SKM-1 (cell line): ENCODE measurements at regions not wholly inside any gene's neighbourhood (a gene's known extent, or its start where the extent isn't known, plus 50 kb on each side); places are given as distances from the start of the nearest gene placed in this dataset.

Experiments
- DNase-seq: peaks from one replicate; lab custom pipeline; 2025; ENCODE audit not compliant: unreplicated experiment; lab: John Stamatoyannopoulos, UW

- no peak for DNase-seq
Observed at GRCh38 chr14:80146941-80147340, 64.4 kb downstream of the DIO2 start.

GRCh38 chr14:80136358-80136757 is 74.9 kb downstream of the DIO2 start:
- no peak for DNase-seq

DNA sequence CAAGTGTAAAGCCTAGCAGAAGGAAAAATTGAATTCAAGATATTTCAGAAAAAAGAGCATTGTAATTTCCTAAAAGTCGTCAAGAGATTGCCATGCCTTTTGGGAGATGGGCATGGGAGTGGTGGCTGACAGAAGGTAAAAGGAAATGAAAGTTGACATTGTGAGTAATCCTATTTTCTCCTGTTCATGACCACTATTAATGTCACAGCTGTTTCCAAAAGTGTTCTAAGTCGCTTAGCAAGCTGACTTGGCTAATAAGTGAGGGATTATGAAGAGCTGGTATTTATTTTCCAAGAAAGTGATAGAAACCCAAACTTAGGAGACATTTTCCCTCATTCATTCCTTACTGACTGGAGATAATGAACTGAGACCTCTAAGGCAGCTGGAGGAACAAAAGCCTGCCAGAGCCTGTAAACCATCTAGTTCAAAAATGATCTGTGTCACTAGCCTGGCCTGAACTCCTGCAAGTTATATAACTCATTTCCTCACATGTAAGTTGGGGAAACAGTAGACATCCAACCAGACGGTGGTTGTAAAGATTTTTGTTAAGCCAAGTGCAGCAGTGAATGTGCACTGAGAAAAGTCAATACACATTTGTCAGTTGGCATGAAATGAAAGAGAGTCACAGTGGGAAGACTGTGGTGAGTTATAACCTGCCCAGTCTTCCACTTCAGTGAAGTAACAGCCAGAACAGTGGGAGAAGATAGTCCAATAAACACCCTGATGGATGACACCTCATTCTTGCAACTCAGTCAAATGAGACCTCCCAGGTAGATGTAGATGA is 75.8 kb downstream of the DIO2 start:
- DNase-seq, result no peak

DNA sequence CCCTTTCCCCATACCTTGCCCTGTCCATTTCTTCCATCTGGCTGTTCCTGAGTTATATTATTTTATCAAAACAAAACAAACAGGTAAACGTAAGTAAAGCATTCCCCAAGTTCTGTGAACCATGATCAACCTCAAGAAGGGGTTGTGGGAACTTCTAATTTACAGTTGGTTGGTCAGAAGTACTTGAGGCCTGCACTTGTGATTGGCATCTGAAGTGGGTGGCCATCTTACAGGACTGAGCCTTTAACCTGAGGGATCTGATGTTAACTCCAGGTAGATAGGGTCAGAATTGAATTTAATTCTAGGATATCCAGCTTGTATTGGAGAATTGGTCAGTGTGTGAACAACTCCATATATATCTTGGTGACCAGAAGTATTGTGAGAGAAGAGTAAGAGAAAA is 77.0 kb downstream of the DIO2 start:
- DNase-seq, result no peak

DNA sequence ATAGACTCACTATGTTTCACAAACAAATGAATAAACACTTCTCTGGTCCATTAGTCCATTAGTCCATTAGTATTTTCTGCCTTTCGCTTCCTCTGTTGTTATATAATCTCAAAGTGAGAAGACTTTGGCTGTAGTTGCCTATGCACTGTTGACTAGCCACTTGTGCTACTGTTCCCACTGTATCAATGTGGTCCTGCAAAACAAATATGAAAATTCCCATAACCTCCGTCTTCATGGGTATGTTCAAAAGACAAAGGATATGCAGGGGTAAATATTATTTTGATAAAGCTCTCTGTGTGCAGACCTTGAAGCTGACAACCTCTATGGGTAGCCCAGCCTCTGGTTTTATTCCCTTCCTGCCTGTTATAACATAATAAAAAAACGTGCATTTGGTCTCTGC is 77.8 kb downstream of the DIO2 start:
- DNase-seq, result no peak

GRCh38 chr14:80127466-80127865 is 83.8 kb downstream of the DIO2 start:
- no peak for DNase-seq

GRCh38 chr14:80124794-80125193 is 86.5 kb downstream of the DIO2 start:
- DNase-seq, result no peak

DNA sequence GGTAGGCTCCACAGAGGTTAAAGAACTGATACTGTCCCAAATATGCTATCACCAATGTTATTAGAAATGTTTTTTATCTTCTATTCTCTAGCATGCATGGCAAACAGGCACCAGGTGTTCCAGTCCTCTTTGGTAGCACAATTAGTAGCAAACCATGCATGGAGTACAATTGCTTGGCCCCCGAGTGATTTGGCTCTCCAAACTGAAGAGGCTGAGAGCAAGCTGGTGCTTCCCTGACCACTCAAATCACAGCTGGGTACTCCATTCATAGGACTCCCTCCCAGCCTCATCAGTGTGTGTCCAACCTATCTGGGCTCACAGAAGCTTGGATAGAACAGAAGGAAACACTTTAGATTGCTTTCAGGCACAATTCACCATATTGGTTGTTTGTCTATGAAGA is 93.4 kb downstream of the DIO2 start:
- no peak for DNase-seq

DNA sequence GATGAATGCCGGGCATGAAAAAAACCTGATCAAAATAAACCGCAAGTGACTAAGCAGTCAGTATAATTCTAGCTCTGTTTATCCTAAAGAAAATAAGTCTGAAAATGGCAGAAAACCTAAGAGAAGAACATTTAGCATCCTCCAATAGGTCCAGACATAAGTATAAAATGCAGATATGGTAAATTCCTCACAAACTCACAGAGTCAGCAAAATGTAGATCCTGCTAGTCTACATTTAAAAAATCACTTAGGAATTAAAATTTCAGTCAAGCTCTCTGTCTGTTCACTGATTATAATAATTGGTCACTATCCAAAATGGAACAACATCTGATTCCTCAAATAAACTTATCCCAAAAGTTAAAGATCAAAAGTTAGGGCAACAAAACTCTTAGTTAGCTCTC is 95.1 kb downstream of the DIO2 start:
- DNase-seq, result no peak

GRCh38 chr14:80110721-80111120 is 100.6 kb downstream of the DIO2 start:
- DNase-seq, result no peak

DNA sequence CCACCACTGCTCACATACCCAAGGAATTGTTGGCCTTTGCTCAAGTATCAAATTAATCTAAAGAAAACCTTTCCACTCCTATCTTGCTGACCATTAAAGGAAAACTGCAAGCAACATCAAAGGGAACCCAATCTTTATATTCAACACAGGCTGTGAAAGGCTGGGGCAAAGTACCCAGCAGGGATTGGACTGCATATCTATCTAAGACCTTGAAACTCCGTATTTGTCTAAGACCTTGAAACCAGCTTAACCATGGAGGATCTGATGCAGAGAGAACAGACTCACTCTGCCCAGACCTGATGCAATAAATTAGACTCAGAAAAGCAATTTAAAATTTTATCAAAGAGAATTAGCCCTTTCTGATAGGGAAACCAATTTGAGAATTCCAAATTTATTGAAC is 102.2 kb downstream of the DIO2 start:
- no peak for DNase-seq

DNA sequence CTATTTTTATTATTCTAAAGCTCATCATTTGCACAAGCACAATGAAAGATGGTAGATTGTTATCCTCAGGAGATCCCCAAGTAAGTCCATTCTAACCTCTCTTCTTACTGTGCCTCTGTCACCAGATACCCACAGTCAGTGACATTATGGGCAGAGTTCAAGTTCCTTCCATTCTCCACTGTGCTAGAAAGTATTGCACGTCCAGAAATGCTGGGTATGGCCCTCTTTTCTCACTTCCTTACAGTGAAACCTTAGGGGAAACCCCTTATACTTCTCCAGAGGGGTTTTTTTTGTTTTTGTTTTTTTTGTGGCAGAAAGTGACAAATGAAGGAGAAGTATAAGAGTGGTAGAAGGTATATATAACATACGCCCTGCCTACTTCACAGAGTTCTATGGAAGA is 102.9 kb downstream of the DIO2 start:
- no peak for DNase-seq

DNA sequence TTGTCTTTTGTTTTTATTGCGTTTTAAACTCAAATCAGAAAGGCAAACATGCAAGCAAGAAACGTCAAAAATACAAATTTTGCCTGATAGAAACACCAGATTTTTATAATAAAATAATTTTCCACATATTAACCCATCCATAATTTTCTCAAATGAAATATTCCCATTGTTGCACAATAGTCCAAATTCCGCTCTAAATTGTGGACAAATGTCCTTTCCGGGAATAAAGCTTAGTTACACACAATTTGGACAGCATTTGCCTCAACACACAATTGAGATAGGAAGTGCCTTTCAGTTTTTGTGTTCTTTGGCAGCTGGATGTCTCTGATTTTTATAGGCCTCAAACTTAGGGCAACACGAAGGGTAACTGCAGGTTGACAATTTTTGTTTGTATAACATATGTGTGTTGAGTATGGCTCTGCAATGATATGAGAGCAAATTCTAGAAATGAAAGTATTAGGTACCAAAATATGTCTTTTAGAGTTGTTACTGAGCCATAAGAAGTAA is 105.8 kb downstream of the DIO2 start:
- DNase-seq, result no peak

GRCh38 chr14:80101835-80102234 is 109.5 kb downstream of the DIO2 start:
- DNase-seq, result no peak

GRCh38 chr14:80100681-80101080 is 110.6 kb downstream of the DIO2 start:
- no peak for DNase-seq

DNA sequence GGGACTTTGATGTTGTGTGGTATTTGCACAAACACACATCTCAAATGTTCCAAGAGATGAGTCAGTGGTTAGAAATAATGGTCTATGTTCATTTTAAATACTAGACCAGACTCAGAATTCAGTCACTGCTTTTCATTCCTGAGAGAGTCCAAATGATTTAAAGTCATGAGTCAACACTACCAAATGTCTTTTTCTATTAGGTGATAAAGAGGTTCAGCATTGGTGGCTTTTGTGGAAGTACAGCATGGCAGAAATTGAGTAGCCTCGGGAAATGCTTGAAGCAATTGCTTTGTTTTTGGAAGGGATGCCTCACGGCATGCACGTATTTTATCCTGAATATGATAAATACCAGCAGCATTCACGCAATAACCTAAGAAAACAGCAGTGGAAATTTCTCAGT is 115.7 kb downstream of the DIO2 start:
- DNase-seq, result no peak

DNA sequence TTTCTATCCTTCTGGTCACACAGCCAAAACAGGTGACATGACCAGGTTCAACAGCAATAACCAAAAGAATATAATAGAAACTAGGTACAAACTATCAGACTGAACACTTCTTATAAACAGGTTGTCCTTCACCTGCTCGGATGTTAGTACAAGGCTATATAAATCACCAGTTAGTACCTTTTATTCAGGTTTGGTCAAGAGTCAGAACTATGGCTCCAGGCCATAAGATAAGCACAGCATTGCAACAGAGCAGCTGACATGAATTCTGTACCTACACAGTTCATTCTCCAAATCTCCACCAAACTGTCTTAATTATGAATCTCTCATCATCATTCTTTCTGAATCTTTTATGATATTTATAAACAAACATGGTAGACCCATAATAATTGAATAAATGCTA is 123.9 kb downstream of the DIO2 start:
- DNase-seq, result no peak

- no peak for DNase-seq
Observed at GRCh38 chr14:80084196-80084595, 127.1 kb downstream of the DIO2 start.

GRCh38 chr14:80080601-80081000 is 130.7 kb downstream of the DIO2 start:
- DNase-seq, result no peak

- no peak for DNase-seq
Observed at GRCh38 chr14:80078501-80078900, 132.8 kb downstream of the DIO2 start.

DNA sequence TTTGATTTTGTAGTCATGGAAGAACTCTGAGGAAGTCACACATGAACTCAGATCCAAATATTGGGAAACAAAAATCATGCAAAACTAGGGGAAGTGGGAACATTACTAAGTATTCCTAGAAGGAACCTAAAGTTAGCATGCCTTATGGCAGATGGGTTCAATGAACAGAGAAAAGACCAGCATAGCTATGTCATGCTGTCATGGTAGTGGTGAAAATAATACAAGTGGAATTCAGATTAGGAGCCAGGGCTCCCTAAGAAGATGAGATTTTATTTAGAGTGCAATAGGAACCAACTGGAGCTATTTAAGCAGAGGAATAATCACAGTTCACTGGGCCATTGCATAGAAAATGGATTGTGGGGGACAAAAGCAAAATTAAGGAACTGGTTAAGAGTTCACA is 134.0 kb downstream of the DIO2 start:
- no peak for DNase-seq

DNA sequence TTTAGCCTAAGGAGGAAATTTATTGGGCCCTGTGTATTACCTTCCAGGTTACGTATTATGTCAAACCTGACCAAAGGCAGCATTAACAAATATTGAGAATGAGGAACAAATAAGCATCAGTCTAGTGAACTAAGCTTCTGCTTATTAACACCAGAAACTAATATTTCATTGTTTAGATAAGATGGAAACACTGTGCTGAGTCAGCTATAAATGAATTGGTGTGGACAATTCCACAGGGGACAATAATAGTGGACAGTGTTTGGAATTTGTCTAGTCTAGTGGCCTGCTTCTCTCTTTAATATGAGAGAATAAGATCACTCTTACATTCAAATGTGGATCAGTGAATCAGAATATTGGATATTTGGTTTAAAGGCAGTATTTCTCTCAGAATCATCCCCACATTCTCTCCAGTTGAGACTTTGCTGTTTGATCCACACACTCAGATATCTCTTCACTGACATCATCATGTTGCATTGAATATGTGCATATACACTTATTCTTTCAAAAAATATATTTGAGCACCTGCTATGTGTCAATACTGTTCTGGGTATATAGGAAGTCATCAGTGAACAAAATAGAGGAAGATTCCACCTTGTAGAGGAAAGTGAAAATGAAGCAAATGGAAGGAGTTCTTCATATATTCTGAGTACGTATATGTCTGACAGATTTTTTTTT is 136.3 kb downstream of the DIO2 start:
- no peak for DNase-seq

DNA sequence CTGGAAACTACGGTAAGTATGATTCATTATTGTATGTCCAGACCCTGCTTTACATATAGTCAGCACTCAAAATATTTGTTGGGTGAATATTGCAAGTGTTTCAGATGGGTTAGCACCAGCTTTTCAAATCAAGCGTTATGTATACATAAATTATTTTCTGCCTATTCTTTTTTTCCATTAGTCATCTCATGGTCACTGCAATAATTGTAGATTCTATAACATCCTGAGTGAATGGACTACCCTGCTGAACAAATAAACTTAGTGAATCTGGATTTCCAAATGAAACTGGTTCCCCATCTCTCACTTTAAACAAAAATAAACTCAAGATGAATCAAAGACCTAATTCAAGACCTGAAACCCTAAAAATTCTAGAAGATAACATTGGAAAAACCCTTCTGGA is 152.3 kb downstream of the DIO2 start:
- no peak for DNase-seq
